H1 (cell line): ENCODE measurements at regions not wholly inside any gene's neighbourhood (a gene's known extent, or its start where the extent isn't known, plus 50 kb on each side); places are given as distances from the start of the nearest gene placed in this dataset.

Source experiments
- CTCF ChIA-PET: fragments of 300-600 bp; sonication (Branson Sonifier 250); formaldehyde crosslinking; loops from one replicate; lab custom pipeline; 2021; ENCODE audit not compliant: partially characterized antibody; lab: Charles Lee
- POLR2A ChIA-PET: fragments of 300-600 bp; sonication (Branson Sonifier 250); formaldehyde crosslinking; loops from one replicate; lab custom pipeline; 2021; ENCODE audit warnings: inconsistent platforms; ENCODE audit not compliant: partially characterized antibody; lab: Charles Lee
- DNase-seq, 2 experiments: peaks; one replicate each; pipeline versions ENCODE4 v3.0.0 to v3.0.0-alpha.2; 2010 to 2022; ENCODE audit warnings: low spot score in 2 of 2, low read depth in 1 of 2, mixed read lengths in 1 of 2
- FAIRE-seq: peaks from 2 replicates; lab custom pipeline; 2011; peaks lifted over from hg19 to GRCh38; lab: Jason Lieb, UNC
- H2AFZ ChIP-seq: 2 replicates; pipeline ENCODE4 v1.8.1; 2012; ENCODE audit warnings: low read length, inconsistent platforms
- H2AK5ac ChIP-seq: 2 replicates; pipeline ENCODE4 v1.6.1; 2013; ENCODE audit warnings: low read depth, low read length
- H2BK120ac ChIP-seq: replicated peaks from 2 replicates; pipeline ENCODE3; 2013; ENCODE audit warnings: low read depth, low read length, inconsistent platforms
- H2BK12ac ChIP-seq: 2 replicates; pipeline ENCODE4 v1.6.1; 2013; ENCODE audit warnings: low read depth, low read length
- H2BK15ac ChIP-seq: 2 replicates; pipeline ENCODE4 v1.6.1; 2013; ENCODE audit warnings: low read length
- H2BK20ac ChIP-seq: 2 replicates; pipeline ENCODE4 v1.6.1; 2013; ENCODE audit warnings: low read length
- H2BK5ac ChIP-seq: 2 replicates; pipeline ENCODE4 v1.6.1; 2013; ENCODE audit warnings: low read depth, low read length
- H3K14ac ChIP-seq: 2 replicates; pipeline ENCODE4 v1.6.1; 2013; ENCODE audit warnings: inconsistent platforms; ENCODE audit not compliant: insufficient read length
- H3K18ac ChIP-seq: 2 replicates; pipeline ENCODE4 v1.6.1; 2013; ENCODE audit warnings: low read length; ENCODE audit errors: extremely low read depth
- H3K23ac ChIP-seq: 2 replicates; pipeline ENCODE4 v1.6.1; 2013; ENCODE audit warnings: inconsistent platforms; ENCODE audit not compliant: insufficient read length
- H3K23me2 ChIP-seq: 2 replicates; pipeline ENCODE4 v1.6.1; 2013; ENCODE audit warnings: low read depth, low read length
- H3K27ac ChIP-seq: 2 replicates; pipeline ENCODE4 v1.6.1; 2011; ENCODE audit warnings: low read depth, low read length, inconsistent platforms
- H3K27me3 ChIP-seq, 4 experiments: replicated peaks in 1 of 4; 1 replicate in 1 of 4; 2 replicates in 3 of 4; pipeline versions ENCODE4 v1.6.1 to v1.8.1; 2011 to 2013; ENCODE audit warnings: low read length in 3 of 4, mild to moderate bottlenecking in 3 of 4, inconsistent platforms in 2 of 4, mixed read lengths in 2 of 4, moderate library complexity in 1 of 4; ENCODE audit not compliant: control insufficient read depth in 3 of 4, insufficient read depth in 3 of 4; ENCODE audit errors: extremely low read depth in 1 of 4
- H3K36me3 ChIP-seq, 4 experiments: 2 replicates each; pipeline versions ENCODE4 v1.6.1 to v1.8.1; 2011 to 2013; ENCODE audit warnings: mild to moderate bottlenecking in 4 of 4, low read length in 3 of 4, moderate library complexity in 2 of 4, control low read depth in 1 of 4, inconsistent platforms in 1 of 4; ENCODE audit not compliant: insufficient read depth in 4 of 4, control insufficient read depth in 2 of 4
- H3K4ac ChIP-seq: replicated peaks from 2 replicates; pipeline ENCODE3; 2013; ENCODE audit warnings: low read length, low read depth, mixed read lengths, inconsistent platforms; ENCODE audit not compliant: insufficient read length
- H3K4me1 ChIP-seq, 4 experiments: replicated peaks in 1 of 4; 1 replicate in 1 of 4; 2 replicates in 3 of 4; pipeline versions ENCODE4 v1.6.1 to v1.8.1; 2011 to 2013; ENCODE audit warnings: low read length in 3 of 4, inconsistent platforms in 2 of 4, mixed read lengths in 1 of 4; ENCODE audit not compliant: insufficient read depth in 4 of 4, control insufficient read depth in 3 of 4
- H3K4me2 ChIP-seq, 2 experiments: 2 replicates each; pipeline versions ENCODE4 v1.6.1 to v1.8.1; 2011 to 2013; ENCODE audit warnings: low read depth in 2 of 2, low read length in 2 of 2, control low read depth in 1 of 2, inconsistent platforms in 1 of 2, mild to moderate bottlenecking in 1 of 2; ENCODE audit not compliant: insufficient read depth in 1 of 2
- H3K4me3 ChIP-seq, 4 experiments: fragments of 200-600, 300-600 bp in 1 of 4; sonication (generic), shearing (Covaris generic), sonication (Bioruptor Twin) in 1 of 4; 2 replicates each; pipeline versions ENCODE4 v1.5.1 to v1.8.1; 2011 to 2016; ENCODE audit warnings: low read length in 4 of 4, low read depth in 3 of 4, control low read depth in 2 of 4, inconsistent platforms in 2 of 4, mild to moderate bottlenecking in 2 of 4, mixed read lengths in 1 of 4, moderate library complexity in 1 of 4; ENCODE audit not compliant: insufficient read depth in 2 of 4; ENCODE audit errors: extremely low read depth in 1 of 4
- H3K56ac ChIP-seq: replicated peaks from 2 replicates; pipeline ENCODE3; 2013; ENCODE audit warnings: low read depth, mild to moderate bottlenecking, mixed read lengths, low read length, inconsistent platforms; ENCODE audit not compliant: insufficient read length
- H3K79me1 ChIP-seq: 2 replicates; pipeline ENCODE4 v1.6.1; 2013; ENCODE audit warnings: low read depth, low read length, control low read depth
- H3K79me2 ChIP-seq, 2 experiments: 2 replicates each; pipeline versions ENCODE4 v1.6.1 to v1.8.1; 2012 to 2013; ENCODE audit warnings: low read length in 2 of 2, mild to moderate bottlenecking in 2 of 2, inconsistent platforms in 1 of 2; ENCODE audit not compliant: insufficient read depth in 2 of 2, control insufficient read depth in 1 of 2
- H3K9ac ChIP-seq, 4 experiments: replicated peaks in 1 of 4; 1 replicate in 1 of 4; 2 replicates in 3 of 4; pipeline versions ENCODE4 v1.6.1 to v1.8.1; 2011 to 2013; ENCODE audit warnings: low read depth in 3 of 4, low read length in 3 of 4, control low read depth in 2 of 4, mild to moderate bottlenecking in 2 of 4, moderate library complexity in 2 of 4, inconsistent platforms in 1 of 4; ENCODE audit errors: extremely low read depth in 1 of 4
- H3K9me3 ChIP-seq, 2 experiments: 2 replicates each; pipeline versions ENCODE4 v1.6.1 to v1.8.1; 2012 to 2013; ENCODE audit warnings: mild to moderate bottlenecking in 2 of 2, moderate library complexity in 2 of 2, control low read depth in 1 of 2, inconsistent platforms in 1 of 2, low read depth in 1 of 2, low read length in 1 of 2, mixed read lengths in 1 of 2; ENCODE audit not compliant: insufficient read depth in 2 of 2
- H4K20me1 ChIP-seq, 2 experiments: replicated peaks in 1 of 2; 2 replicates each; pipeline versions ENCODE3 to v1.8.1; 2011 to 2013; ENCODE audit warnings: inconsistent platforms in 2 of 2, low read length in 2 of 2, mild to moderate bottlenecking in 1 of 2; ENCODE audit not compliant: insufficient read depth in 2 of 2, control insufficient read depth in 1 of 2
- H4K5ac ChIP-seq: 2 replicates; pipeline ENCODE4 v1.6.1; 2013; ENCODE audit warnings: low read length, low read depth, mixed read lengths, inconsistent platforms; ENCODE audit not compliant: insufficient read length
- H4K8ac ChIP-seq: 2 replicates; pipeline ENCODE4 v1.8.0; 2013; ENCODE audit warnings: mild to moderate bottlenecking, moderate library complexity, low read length, inconsistent platforms; ENCODE audit not compliant: insufficient read depth; ENCODE audit errors: extremely low read depth
- H4K91ac ChIP-seq: replicated peaks from 2 replicates; pipeline ENCODE3; 2013; ENCODE audit warnings: low read length, mixed read lengths, inconsistent platforms; ENCODE audit not compliant: insufficient read length
- JUND ChIP-seq: IDR thresholded peaks from 2 replicates; pipeline ENCODE4 v1.6.1; 2011; ENCODE audit warnings: mild to moderate bottlenecking, improper control_type of control experiment, low read length
- POU5F1 ChIP-seq: IDR thresholded peaks from 2 replicates; pipeline ENCODE4 v1.6.1; 2011; ENCODE audit warnings: low read depth, mild to moderate bottlenecking, low read length, moderate library complexity
- WGBS, 2 experiments: shearing (Covaris generic) in 1 of 2; methylation state at CpG; one replicate each; pipeline versions ENCODE4 v1.1.6 to v1.1.7; 2013 to 2015; ENCODE audit warnings: low lambda C conversion rate in 2 of 2, mixed read lengths in 2 of 2, inconsistent platforms in 1 of 2, low coverage in 1 of 2, missing lambda C conversion rate in 1 of 2; ENCODE audit not compliant: insufficient replicate concordance in 2 of 2, insufficient coverage in 1 of 2, insufficient read length in 1 of 2; ENCODE audit errors: extremely low coverage in 1 of 2, missing lambda C conversion rate in 1 of 2; 5-methylcytosine and 5-hydroxymethylcytosine counted together

- Histone ChIP-seq H3K9ac (no peak overlapping the region), H2BK12ac (no peak overlapping the region)
- no peak for FAIRE-seq
These were observed 274.7 kb downstream of the RNF144A start for GRCh38 chr2:7191932-7192331.

More at GRCh38 chr2:7191932-7192331, 274.7 kb downstream of the RNF144A start:
- Histone ChIP-seq H3K79me1 (no peaks in the 10 kb centered on the region), H3K14ac (no peak overlapping the region), H3K36me3 (no peaks in the 10 kb centered on the region), H3K4me3 (no peak overlapping the region), H3K9me3 (no peaks in the 10 kb centered on the region), H3K23ac (no peak overlapping the region), H3K27me3 (peaks cover 0 to 5% (median 0%) of the 10 kb centered on the region in 4 experiments; a peak in 1 of 7 replicates), H3K4ac (no peak overlapping the region), H2BK120ac (no peak overlapping the region), H3K18ac (no peak overlapping the region), H2AFZ (no peak overlapping the region), H3K56ac (no peak overlapping the region), H4K5ac (no peak overlapping the region), H3K79me2 (no peaks in the 10 kb centered on the region), H4K8ac (no peak overlapping the region), H3K4me2 (no peak overlapping the region), H4K20me1 (no peaks in the 10 kb centered on the region), H3K23me2 (no peaks in the 10 kb centered on the region), H3K27ac (no peak overlapping the region), H2BK15ac (no peak overlapping the region), H4K91ac (no peak overlapping the region), H2BK5ac (no peak overlapping the region), H2BK20ac (no peak overlapping the region), H3K4me1 (peaks cover 0 to 5% (median 0%) of the 10 kb centered on the region in 4 experiments; a peak in 5 of 7 replicates), H2AK5ac (no peak overlapping the region)
- 85% methylated on average over 4 of the region's 4 CpGs; no CpG with 5 or more reads in 1 of the 2 experiments for whole genome bisulfite sequencing, 2 experiments
- no peak for DNase-seq
- POLR2A ChIA-PET, result no interaction called here
- CTCF ChIA-PET, result interaction anchor here (0.7 to 2.2 kb wide), 2 partner anchors 13 to 95 kb away, joined by 3 to 7 read pairs; no protein-coding TSS in a partner anchor
- TF ChIP-seq JUND (0 out of 2 replicates have a peak, but pooled peaks have one; percentile 23), POU5F1 (no peak)
